Activated T-cell treated with anti-CD3 and anti-CD28 coated beads, Interleukin-2, amount 50 U/mL, for 1 hour (primary cell): ENCODE measurements at regions not wholly inside any gene's neighbourhood (a gene's known extent, or its start where the extent isn't known, plus 50 kb on each side); places are given as distances from the start of the nearest gene placed in this dataset.

Source experiments
- DNase-seq: peaks from one replicate; pipeline ENCODE4 v3.0.0-alpha.2; 2020

DNA sequence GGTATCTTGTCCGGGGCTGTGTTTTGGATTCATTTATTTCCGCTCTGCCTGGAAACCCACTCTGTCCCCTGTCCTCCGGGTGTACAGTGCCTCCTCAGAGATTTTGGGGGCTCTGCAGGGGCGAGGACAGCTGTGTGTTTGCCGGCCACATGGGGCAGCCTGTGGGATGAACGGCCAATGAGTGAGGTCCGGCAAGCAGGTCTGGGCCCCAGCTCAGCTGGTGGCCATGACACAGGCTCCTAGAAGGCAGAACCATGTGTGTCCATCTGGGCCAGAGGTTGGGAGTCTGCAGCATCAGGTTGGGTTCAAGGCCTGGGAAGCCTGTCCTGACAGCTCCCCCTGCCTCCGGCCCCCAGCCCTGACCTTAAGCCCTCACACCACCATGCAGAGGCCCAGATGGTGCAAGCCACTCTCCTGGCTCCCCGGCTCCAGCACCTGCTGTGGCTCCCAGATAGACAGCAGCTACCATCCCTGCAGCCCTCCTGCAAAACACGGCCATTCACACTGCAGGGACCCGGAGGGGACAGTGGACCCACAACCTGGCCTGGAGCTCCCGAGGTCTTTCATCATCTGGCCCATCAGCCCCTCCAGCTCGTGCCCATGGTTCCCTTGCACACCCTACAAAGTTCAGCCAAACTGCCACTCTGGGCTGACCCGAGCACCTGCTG lies 220.1 kb upstream of the C14orf180 start:
- peak; percentile 14 for DNase-seq

DNA sequence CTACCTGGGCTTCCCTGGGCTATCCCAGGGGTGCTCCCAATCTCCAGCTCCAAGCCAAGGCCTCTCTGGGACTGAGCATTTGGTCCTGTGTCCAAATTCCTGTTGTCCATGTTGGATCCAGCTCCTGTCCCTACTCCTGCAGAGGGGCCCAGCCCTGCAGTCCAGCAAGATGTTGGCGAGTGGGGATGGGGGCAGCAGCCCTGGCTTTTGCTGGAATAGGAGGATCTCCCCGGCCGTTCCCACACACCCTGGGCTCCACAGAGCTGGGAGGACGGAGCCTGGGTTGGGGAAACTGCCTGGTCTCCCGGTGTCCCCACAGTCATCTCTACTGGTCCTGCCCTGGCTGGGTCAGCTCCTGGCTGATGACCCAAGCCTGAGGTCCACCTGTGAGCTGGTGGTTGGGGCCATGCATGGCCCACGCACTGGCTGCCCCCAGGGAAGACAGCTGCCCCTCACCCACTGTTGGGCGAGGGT lies 219.6 kb upstream of the C14orf180 start:
- DNase-seq, result no peak

- DNase-seq, result peak; percentile 8
Observed at GRCh38 chr14:104360501-104360900, 219.1 kb upstream of the C14orf180 start.

- DNase-seq, result peak; percentile 13
Observed at GRCh38 chr14:104361101-104361591, 218.4 kb upstream of the C14orf180 start.

DNA sequence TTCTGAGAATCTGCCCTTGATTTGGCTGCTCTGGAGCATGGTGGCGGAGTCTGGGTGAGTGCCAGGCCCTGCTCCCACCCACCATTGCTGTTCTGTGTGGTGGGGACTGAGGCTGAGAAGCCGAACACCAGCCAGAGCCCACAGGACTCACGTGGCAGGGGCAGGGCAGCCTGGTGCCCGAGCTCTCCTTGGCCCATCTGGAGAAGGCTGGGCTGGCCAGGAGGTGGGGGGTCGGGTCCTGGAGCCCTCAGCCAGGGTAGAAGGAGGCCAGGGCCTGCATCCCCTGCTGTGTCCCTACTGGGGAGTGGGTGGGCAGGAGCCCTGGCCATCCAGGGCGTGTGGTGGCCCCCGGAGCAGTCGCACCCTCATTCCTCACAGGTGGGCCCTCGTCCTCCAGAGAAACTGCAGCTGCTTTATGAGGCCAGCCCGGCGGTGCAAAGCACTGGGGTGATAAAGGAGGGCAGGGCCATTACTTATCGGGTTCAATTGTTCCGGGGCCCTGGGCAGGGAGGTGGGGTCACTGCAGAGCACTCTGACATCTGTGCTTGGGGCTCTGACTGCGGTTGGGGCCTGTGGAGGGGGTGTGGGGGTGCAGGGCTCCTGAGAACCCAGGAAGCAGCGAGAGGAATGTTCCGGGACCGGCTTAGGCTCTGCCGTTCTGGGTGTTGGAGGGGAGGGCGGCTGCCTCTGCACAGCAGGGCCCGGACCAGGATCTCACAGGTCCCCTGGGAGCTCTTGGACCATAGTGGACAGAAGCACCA lies 217.5 kb upstream of the C14orf180 start:
- peak; percentile 10 for DNase-seq

- DNase-seq, result no peak
Observed at GRCh38 chr14:104362761-104363605, 216.6 kb upstream of the C14orf180 start.

DNA sequence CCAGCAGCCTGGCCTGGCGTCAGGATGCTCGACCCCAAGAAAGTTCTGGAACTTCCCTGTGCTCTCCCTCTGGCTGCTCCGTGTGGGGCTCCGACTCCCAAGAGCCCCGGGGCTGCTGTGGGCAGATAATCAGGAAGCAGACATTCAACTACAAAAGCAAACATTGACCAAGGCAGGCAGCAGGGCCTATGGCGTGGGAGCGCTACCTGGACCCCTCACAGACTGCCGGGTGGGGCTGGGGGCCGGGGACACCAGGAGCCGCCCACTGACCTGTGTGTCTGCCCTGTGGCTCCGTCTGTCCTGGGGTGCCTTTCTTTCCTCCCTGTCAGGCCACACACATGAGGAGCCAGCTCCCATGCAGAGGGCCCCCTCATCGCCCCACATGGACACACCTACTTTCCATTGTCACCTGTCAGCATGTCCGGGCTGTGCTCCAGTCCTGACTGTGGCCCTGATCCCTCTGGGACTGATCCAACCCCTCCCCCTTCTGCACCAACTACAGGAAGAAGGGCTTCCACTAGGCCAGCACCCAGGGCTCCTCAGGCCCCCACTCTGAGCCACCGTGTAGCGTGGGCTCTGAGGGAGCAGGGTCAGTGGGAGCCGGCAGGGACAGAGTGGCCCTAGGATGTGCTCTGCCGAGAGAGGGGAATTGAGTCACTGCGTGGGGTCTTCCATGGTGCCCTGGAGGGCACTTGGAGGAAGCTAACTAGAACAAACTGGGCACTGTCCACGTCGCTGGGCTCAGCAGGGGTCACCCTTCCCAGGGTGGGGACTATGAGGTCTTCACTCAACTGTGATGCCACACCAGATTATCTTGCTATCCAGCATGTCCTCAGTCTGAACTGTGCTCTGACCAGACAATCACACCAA lies 215.4 kb upstream of the C14orf180 start:
- DNase-seq, result no peak

DNA sequence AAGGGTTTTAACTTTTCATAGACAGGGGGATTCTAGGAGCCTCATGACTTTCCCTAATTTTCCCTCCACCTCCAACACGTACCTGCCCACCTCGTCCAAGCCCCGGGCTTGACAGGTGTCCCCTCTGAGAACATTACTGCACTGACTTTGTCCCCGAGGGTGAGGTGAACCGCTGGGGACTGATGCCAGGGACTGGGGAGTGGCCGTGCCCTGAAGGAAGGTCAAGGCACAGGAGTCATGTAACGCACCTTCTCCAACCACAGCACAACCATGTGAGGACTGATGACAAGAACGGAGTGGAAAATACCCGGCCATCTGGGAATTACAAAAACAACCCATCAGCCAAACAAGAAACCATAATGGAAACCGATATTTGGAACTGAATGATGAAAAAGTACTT lies 214.7 kb upstream of the C14orf180 start:
- no peak for DNase-seq

- no peak for DNase-seq
Observed at GRCh38 chr14:104366931-104367865, 212.4 kb upstream of the C14orf180 start.

- DNase-seq, result no peak
Observed at GRCh38 chr14:104367866-104368750, 211.5 kb upstream of the C14orf180 start.

DNA sequence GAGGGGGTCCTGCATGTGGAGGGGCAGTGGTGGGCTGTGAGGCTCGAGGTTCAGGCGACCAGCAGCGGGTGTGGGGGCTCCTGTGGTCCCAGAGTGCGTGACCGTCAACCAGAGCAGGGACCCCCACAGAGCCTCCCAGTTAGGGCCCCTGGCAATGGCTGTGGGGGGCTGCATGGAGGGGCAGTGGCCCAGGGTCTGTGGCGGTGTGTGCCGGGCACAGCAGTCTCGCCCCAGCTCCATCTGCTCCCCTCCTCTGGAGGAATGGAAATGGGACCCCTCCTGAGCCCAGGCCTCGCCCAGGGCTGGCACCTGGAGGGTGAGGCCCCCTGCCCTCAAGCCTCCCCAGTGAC lies 210.8 kb upstream of the C14orf180 start:
- no peak for DNase-seq

DNA sequence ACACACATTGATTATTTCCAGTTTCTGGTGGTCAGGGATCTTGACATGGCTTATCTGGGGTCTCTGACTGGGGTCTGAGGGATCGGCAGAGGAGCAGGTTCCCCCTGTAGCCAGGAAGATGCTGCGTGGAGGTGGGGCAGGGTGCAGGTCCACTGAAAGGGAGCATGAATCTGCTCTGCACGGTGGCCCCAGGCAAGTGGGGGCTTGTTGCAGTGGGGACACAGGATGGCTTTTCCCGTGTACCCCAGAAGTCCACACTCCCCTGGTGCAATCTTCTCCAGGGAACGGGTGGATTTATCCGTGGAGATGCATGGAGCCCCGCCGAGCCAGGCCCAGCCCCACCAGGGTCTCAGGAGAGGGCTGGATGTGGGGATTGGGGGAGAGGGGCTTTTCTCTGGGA lies 210.4 kb upstream of the C14orf180 start:
- DNase-seq, result no peak

GRCh38 chr14:104370256-104370870 lies 209.2 kb upstream of the C14orf180 start:
- DNase-seq, result no peak

- DNase-seq, result no peak
Observed at GRCh38 chr14:104371031-104371430, 208.5 kb upstream of the C14orf180 start.

DNA sequence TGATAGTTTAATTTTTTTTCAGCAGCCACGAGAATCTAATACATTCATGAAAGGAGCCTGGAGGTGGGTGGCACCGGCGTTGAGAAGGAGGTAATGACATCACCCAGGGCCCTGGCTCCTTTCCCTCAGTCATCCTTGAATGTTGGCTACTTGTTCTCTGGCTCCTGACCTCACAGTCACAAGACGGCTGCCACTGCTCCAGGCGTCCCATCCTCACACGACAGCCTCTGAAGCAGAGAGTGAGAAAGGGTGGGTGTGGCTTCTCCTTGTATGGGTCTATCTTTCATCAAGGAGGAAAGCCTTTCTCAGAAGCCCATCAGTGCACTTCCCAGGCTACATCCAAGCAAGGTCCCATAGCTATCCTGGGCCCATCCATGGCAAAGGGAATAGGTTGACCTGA lies 207.6 kb upstream of the C14orf180 start:
- no peak for DNase-seq

DNA sequence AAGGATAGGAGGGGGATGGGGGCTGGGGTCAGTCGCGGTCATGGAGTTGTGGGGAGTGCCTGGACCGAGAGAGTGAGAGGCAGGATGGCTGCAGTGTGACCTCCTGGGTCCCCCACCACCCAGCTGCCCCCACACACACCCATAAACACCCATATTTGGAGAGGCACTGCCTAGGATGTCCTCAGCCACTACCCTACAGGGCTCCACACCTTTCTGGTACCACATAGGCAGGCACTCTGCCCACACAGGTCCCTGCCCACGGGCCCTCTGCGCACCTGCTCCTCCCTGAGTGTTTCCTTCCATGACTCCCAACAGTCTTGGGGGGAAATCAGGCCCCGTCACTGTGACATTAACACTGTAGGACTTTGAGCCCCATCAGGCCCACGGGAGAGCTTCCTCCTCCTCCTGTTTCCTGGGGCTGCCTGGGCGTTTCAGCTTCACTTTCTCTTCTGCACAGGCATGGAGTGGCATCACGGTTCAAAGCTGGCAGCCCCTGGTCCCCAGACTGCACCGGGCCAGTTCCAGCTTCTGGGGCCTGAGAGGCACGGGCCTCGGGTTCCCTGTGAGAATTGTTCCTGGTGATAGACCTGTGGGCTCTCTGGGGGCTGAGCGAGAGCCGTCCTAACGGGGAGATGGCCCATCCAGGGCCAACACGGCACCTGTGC lies 207.0 kb upstream of the C14orf180 start:
- DNase-seq, result no peak

GRCh38 chr14:104373055-104373854 lies 206.3 kb upstream of the C14orf180 start:
- DNase-seq, result no peak
